ENCODE measurements at regions not wholly inside any gene's neighbourhood (a gene's known extent, or its start where the extent isn't known, plus 50 kb on each side); places are given as distances from the start of the nearest gene placed in this dataset.

GRCh38 chr11:92770981-92771380 lies 198.5 kb upstream of the MTNR1B start:
- no peaks in the 10 kb centered on the region for H3K4me1 ChIP-seq (ENCODE audit: insufficient read depth, low read length)
- H3K79me2 ChIP-seq (ENCODE audit: insufficient read depth, low read length), result no peaks in the 10 kb centered on the region
- H3K9ac ChIP-seq (ENCODE audit: insufficient read depth, low read depth, low read length), result no peak overlapping the region
- TF ChIP-seq ZNF136 (CRISPR knock-in tag; IDR thresholded peaks at IDR 0.05; ENCODE audit: low read depth) (no peak), HCFC1 (IDR thresholded peaks at IDR 0.05; ENCODE audit: low read depth, low read length) (no peak), HMG20B (CRISPR knock-in tag; conservative IDR thresholded peaks at IDR 0.05) (no peak), KMT2B (CRISPR knock-in tag; IDR thresholded peaks at IDR 0.05) (no peak), AKNA (CRISPR knock-in tag; IDR thresholded peaks at IDR 0.05; ENCODE audit: borderline replicate concordance) (no peak), ELF1 (CRISPR knock-in tag; IDR thresholded peaks at IDR 0.05) (no peak), ZNF720 (CRISPR knock-in tag; IDR thresholded peaks at IDR 0.05) (no peak), ZNF18 (CRISPR knock-in tag; IDR thresholded peaks at IDR 0.05; ENCODE audit: insufficient replicate concordance) (no peak), RNF219 (CRISPR knock-in tag; IDR thresholded peaks at IDR 0.05) (no peak), ZFP37 (CRISPR knock-in tag; IDR thresholded peaks at IDR 0.05; ENCODE audit: borderline replicate concordance) (no peak)
- ATAC-seq (no peak), DNase-seq (ENCODE audit: low spot score) (no peak), FAIRE-seq (no peak)
- H4K20me1 ChIP-seq (ENCODE audit: insufficient read depth, low read length), result no peaks in the 10 kb centered on the region
- H3K4me2 ChIP-seq (ENCODE audit: low read depth, low read length), result no peak overlapping the region
- BruUV-seq (replicated peaks), result no TSS peak
- H3K27ac ChIP-seq (ENCODE audit: extremely low read length, insufficient read depth, low read length), result no peak overlapping the region
- no peaks in the 10 kb centered on the region for H3K9me3 ChIP-seq (ENCODE audit: low read length)
- no peaks in the 10 kb centered on the region for H3K27me3 ChIP-seq (ENCODE audit: control insufficient read depth in 1 of 2, insufficient read depth in 2 of 2, low read length in 2 of 2)
- no peaks in the 10 kb centered on the region for H3K36me3 ChIP-seq (replicated peaks in 1 of 2; ENCODE audit: control insufficient read depth in 1 of 2, insufficient read depth in 2 of 2, low read length in 2 of 2)
- CTCF ChIA-PET (ENCODE audit: low intra/inter-chr PET ratio, low total read pairs), result no interaction called here
- intact Hi-C loops (cut with micrococcal nuclease; ENCODE audit: unreplicated experiment) (no loop called here), in situ Hi-C loops (cut with HindIII; ENCODE audit: extremely low pct_ligation_motif_present, low pct_unique_long_range_greater_than_20kb) (no loop called here)
- H3K4me3 ChIP-seq (replicated peaks in 1 of 3; ENCODE audit: insufficient read depth in 1 of 3, low read depth in 2 of 3, low read length in 3 of 3), result no peak overlapping the region
- 19% methylated on average over 9 of the region's 9 CpGs for WGBS (ENCODE audit: low lambda C conversion rate)
- H2AFZ ChIP-seq (ENCODE audit: low read length), result no peak overlapping the region
- POLR2A ChIA-PET, result no interaction called here
